IMR-90 (cell line): ENCODE measurements at regions not wholly inside any gene's neighbourhood (a gene's known extent, or its start where the extent isn't known, plus 50 kb on each side); places are given as distances from the start of the nearest gene placed in this dataset.

ENCODE experiments used
- ATAC-seq: fragments of 200-7000 bp; cut with Tn5 transposase; 2 replicates; pipeline ENCODE4 v1.9.1; 2020; ENCODE audit warnings: low read depth, mild to moderate bottlenecking, moderate library complexity
- BruUV-seq: library from RNA; stranded (reverse); fragments of 400-500 nt; replicated peaks from 2 replicates; lab custom pipeline; 2021; lab: Mats Ljungman, UMichigan
- CTCF ChIA-PET: fragments of 300-600 bp; formaldehyde crosslinking; extraction: SDS; loops from one replicate; lab custom pipeline; 2021; ENCODE audit warnings: antibody characterized with exemption; lab: Yijun Ruan, JAX
- POLR2A ChIA-PET: fragments of 300-600 bp; sonication (Branson Sonifier 250); formaldehyde crosslinking; loops from one replicate; lab custom pipeline; 2022; ENCODE audit warnings: antibody characterized with exemption; ENCODE audit not compliant: unreplicated experiment; lab: Charles Lee
- DNase-seq: peaks from one replicate; pipeline ENCODE4 v3.0.0; 2013
- H2AFZ ChIP-seq: replicated peaks from 2 replicates; pipeline ENCODE3; 2013; ENCODE audit warnings: low read length, mild to moderate bottlenecking; ENCODE audit not compliant: poor library complexity
- H2AK5ac ChIP-seq: 2 replicates; pipeline ENCODE4 v1.6.1; 2013; ENCODE audit warnings: low read depth, low read length, inconsistent platforms
- H2AK9ac ChIP-seq: replicated peaks from 2 replicates; pipeline ENCODE3; 2013; ENCODE audit warnings: mild to moderate bottlenecking, low read depth, low read length, moderate library complexity; ENCODE audit not compliant: poor library complexity
- H2BK120ac ChIP-seq: 2 replicates; pipeline ENCODE4 v1.6.1; 2013; ENCODE audit warnings: low read depth, low read length, inconsistent platforms
- H2BK15ac ChIP-seq: 3 replicates; pipeline ENCODE4 v1.6.1; 2013; ENCODE audit warnings: low read depth, low read length, inconsistent platforms
- H2BK20ac ChIP-seq: 2 replicates; pipeline ENCODE4 v1.6.1; 2013; ENCODE audit warnings: low read depth, mild to moderate bottlenecking, inconsistent platforms, low read length, moderate library complexity
- H2BK5ac ChIP-seq: 2 replicates; pipeline ENCODE4 v1.6.1; 2013; ENCODE audit warnings: mild to moderate bottlenecking, low read depth, low read length, inconsistent platforms; ENCODE audit not compliant: poor library complexity, severe bottlenecking
- H3K14ac ChIP-seq: replicated peaks from 2 replicates; pipeline ENCODE4 v1.6.1; 2013; ENCODE audit warnings: low read depth, low read length, inconsistent platforms
- H3K18ac ChIP-seq: 2 replicates; pipeline ENCODE4 v1.6.1; 2013; ENCODE audit warnings: low read depth, low read length, control low read depth
- H3K23ac ChIP-seq: 2 replicates; pipeline ENCODE4 v1.6.1; 2013; ENCODE audit warnings: low read depth, low read length, inconsistent platforms
- H3K27ac ChIP-seq: 2 replicates; pipeline ENCODE4 v1.5.1; 2013; ENCODE audit warnings: mild to moderate bottlenecking, control low read depth, low read length; ENCODE audit not compliant: insufficient read depth
- H3K27me3 ChIP-seq: 2 replicates; pipeline ENCODE4 v1.6.1; 2013; ENCODE audit warnings: low read length; ENCODE audit not compliant: control insufficient read depth, insufficient read depth
- H3K36me3 ChIP-seq: 2 replicates; pipeline ENCODE4 v1.6.1; 2013; ENCODE audit warnings: low read length, mixed read lengths; ENCODE audit not compliant: control insufficient read depth, insufficient read depth
- H3K4ac ChIP-seq: 2 replicates; pipeline ENCODE4 v1.6.1; 2013; ENCODE audit warnings: low read depth, low read length, inconsistent platforms
- H3K4me1 ChIP-seq: 2 replicates; pipeline ENCODE4 v1.6.1; 2013; ENCODE audit warnings: low read length, mixed read lengths; ENCODE audit not compliant: control insufficient read depth, insufficient read depth
- H3K4me2 ChIP-seq: 2 replicates; pipeline ENCODE4 v1.6.1; 2013; ENCODE audit warnings: low read depth, mild to moderate bottlenecking, control low read depth, low read length, moderate library complexity
- H3K4me3 ChIP-seq: 2 replicates; pipeline ENCODE4 v1.5.1; 2013; ENCODE audit warnings: low read depth, mild to moderate bottlenecking, control low read depth, low read length, moderate library complexity; ENCODE audit not compliant: insufficient read depth
- H3K56ac ChIP-seq: 2 replicates; pipeline ENCODE4 v1.6.1; 2013; ENCODE audit warnings: low read length, inconsistent platforms; ENCODE audit not compliant: insufficient read depth; ENCODE audit errors: extremely low read depth
- H3K79me1 ChIP-seq, 2 experiments: 2 replicates each; pipeline ENCODE4 v1.6.1; 2013; ENCODE audit warnings: low read length in 2 of 2, inconsistent platforms in 1 of 2, low read depth in 1 of 2
- H3K9ac ChIP-seq: 2 replicates; pipeline ENCODE4 v1.6.1; 2013; ENCODE audit warnings: low read depth, low read length, control low read depth
- H3K9me1 ChIP-seq: 2 replicates; pipeline ENCODE4 v1.6.1; 2013; ENCODE audit warnings: low read length, inconsistent platforms; ENCODE audit not compliant: insufficient read depth
- H3K9me3 ChIP-seq: 2 replicates; pipeline ENCODE4 v1.6.1; 2013; ENCODE audit warnings: low read length; ENCODE audit not compliant: control insufficient read depth, insufficient read depth
- H4K20me1 ChIP-seq: 2 replicates; pipeline ENCODE4 v1.6.1; 2013; ENCODE audit warnings: low read length, inconsistent platforms; ENCODE audit not compliant: insufficient read depth
- H4K5ac ChIP-seq: 2 replicates; pipeline ENCODE4 v1.6.1; 2013; ENCODE audit warnings: mild to moderate bottlenecking, low read depth, low read length, control low read depth
- H4K8ac ChIP-seq, 2 experiments: 2 replicates each; pipeline ENCODE4 v1.6.1; 2013; ENCODE audit warnings: low read depth in 2 of 2, low read length in 2 of 2, control low read depth in 1 of 2, inconsistent platforms in 1 of 2
- H4K91ac ChIP-seq: 2 replicates; pipeline ENCODE4 v1.6.1; 2013; ENCODE audit warnings: low read depth, low read length, inconsistent platforms; ENCODE audit not compliant: insufficient read depth
- BHLHE40 ChIP-seq: fragments of 150-350 bp; IDR thresholded peaks from 2 replicates; pipeline ENCODE4 v1.6.1; 2016; ENCODE audit warnings: mild to moderate bottlenecking, low read depth, low read length
- CEBPB ChIP-seq: IDR thresholded peaks from 2 replicates; pipeline ENCODE4 v1.6.1; 2012; ENCODE audit warnings: low read depth, low read length, improper control_type of control experiment
- CHD1 ChIP-seq: IDR thresholded peaks from 2 replicates; pipeline ENCODE4 v1.6.1; 2012; ENCODE audit warnings: low read depth, low read length, improper control_type of control experiment
- FOS ChIP-seq: fragments of 150-350 bp; IDR thresholded peaks from 2 replicates; pipeline ENCODE4 v1.6.1; 2016; ENCODE audit warnings: low read depth, low read length
- MAFK ChIP-seq: IDR thresholded peaks from 2 replicates; pipeline ENCODE4 v1.6.1; 2012; ENCODE audit warnings: low read depth, low read length, improper control_type of control experiment
- MAZ ChIP-seq: IDR thresholded peaks from 2 replicates; pipeline ENCODE4 v1.6.1; 2012; ENCODE audit warnings: low read depth, mild to moderate bottlenecking, low read length, improper control_type of control experiment, moderate library complexity, borderline replicate concordance
- MXI1 ChIP-seq: IDR thresholded peaks from 2 replicates; pipeline ENCODE4 v1.6.1; 2012; ENCODE audit warnings: low read depth, mild to moderate bottlenecking, low read length, moderate library complexity, borderline replicate concordance
- NFE2L2 ChIP-seq: fragments of 150-350 bp; IDR thresholded peaks from 2 replicates; pipeline ENCODE4 v1.6.1; 2016; ENCODE audit warnings: low read depth, mild to moderate bottlenecking, low read length
- POLR2A ChIP-seq: IDR thresholded peaks from 2 replicates; pipeline ENCODE4 v1.6.1; 2012; ENCODE audit warnings: mild to moderate bottlenecking, low read depth, low read length
- RAD21 ChIP-seq: IDR thresholded peaks from 2 replicates; pipeline ENCODE4 v1.6.1; 2012; ENCODE audit warnings: low read length, improper control_type of control experiment
- RCOR1 ChIP-seq: IDR thresholded peaks from 2 replicates; pipeline ENCODE4 v1.6.1; 2012; ENCODE audit warnings: mild to moderate bottlenecking, low read length, improper control_type of control experiment; ENCODE audit not compliant: insufficient replicate concordance
- RFX5 ChIP-seq: IDR thresholded peaks from 2 replicates; pipeline ENCODE4 v1.8.0; 2012; ENCODE audit warnings: low read depth, mild to moderate bottlenecking, low read length, moderate library complexity
- SMC3 ChIP-seq: fragments of 150-350 bp; IDR thresholded peaks from 2 replicates; pipeline ENCODE4 v1.6.1; 2016; ENCODE audit warnings: low read depth, mild to moderate bottlenecking, antibody characterized with exemption, low read length, moderate library complexity
- dilution Hi-C: fragments of 300-500 bp; cut with HindIII; formaldehyde crosslinking; loops from one replicate; pipeline ENCODE4 v1.14.3; 2018; ENCODE audit warnings: low sequenced_read_pairs; ENCODE audit not compliant: unreplicated experiment
- in situ Hi-C: fragments of 300-500 bp; cut with MboI; formaldehyde crosslinking; loops from 3 replicates; pipeline ENCODE4 v1.14.3; 2019; ENCODE audit warnings: low sequenced_read_pairs, inconsistent platforms, mixed read lengths
- intact Hi-C: fragments of 100-400 bp; cut with micrococcal nuclease; formaldehyde crosslinking; loops from 2 replicates; pipeline ENCODE4 v1.10.0; 2022
- TF ChIP-seq, protein P1 (sequence below): fragments of 150-350 bp; IDR thresholded peaks from 2 replicates; pipeline ENCODE4 v1.6.1; 2016; ENCODE audit warnings: low read depth, mild to moderate bottlenecking, low read length, moderate library complexity, borderline replicate concordance
- TF ChIP-seq, protein P2 (sequence below): fragments of 150-350 bp; IDR thresholded peaks from 2 replicates; pipeline ENCODE4 v1.6.1; 2017; ENCODE audit warnings: mild to moderate bottlenecking, antibody characterized with exemption, low read length, low read depth
- TF ChIP-seq, protein P3 (sequence below): conservative IDR thresholded peaks from 2 replicates; pipeline ENCODE4 v1.5.1; 2012; ENCODE audit warnings: mild to moderate bottlenecking, low read depth, low read length, improper control_type of control experiment

DNA sequence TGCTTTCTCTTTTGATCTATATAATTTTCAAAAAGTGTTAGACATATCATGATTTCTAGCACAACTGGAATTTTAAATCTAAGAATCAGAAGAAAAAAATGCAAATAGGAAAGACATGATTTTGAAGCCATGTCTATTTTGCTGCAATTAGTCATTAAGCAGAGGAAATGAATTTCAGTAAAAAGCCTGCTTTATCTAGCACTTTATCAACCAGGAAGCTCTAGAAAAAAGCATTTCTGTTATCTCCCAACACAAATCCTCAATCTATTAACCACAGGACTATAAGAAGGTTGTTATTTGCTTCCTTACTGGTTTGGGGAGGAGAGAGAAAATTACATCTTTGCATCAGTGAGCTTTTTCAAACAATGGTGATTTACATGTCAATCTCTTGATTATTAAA lies 716.7 kb downstream of the DIAPH3 start:
- no peak for ATAC-seq
- CTCF ChIA-PET, result no interaction called here
- BruUV-seq, result no TSS peak
- Histone ChIP-seq H4K20me1 (no peaks in the 10 kb centered on the region), H3K9ac (no peak overlapping the region), H3K9me1 (no peaks in the 10 kb centered on the region), H3K4me2 (no peak overlapping the region), H3K18ac (0 out of 2 replicates have a peak overlapping the region, but pooled peaks have one; percentile 58), H2BK5ac (peak overlapping the region; percentile 88), H3K79me1 (no peaks in the 10 kb centered on the region), H3K14ac (no peak overlapping the region), H3K27me3 (no peaks in the 10 kb centered on the region), H2AK5ac (no peak overlapping the region), H3K56ac (no peak overlapping the region), H3K4ac (no peak overlapping the region), H4K91ac (no peak overlapping the region), H3K4me3 (no peak overlapping the region), H2AFZ (no peak overlapping the region), H4K5ac (no peak overlapping the region), H3K4me1 (peaks cover 3% of the 10 kb centered on the region; the same call in 1 of the 2 replicates), H3K27ac (no peak overlapping the region), H4K8ac (peak overlapping the region in 1 of 2 experiments; percentile 21; a peak in 1 of 4 replicates), H2BK15ac (no peak overlapping the region), H3K9me3 (no peaks in the 10 kb centered on the region), H2BK20ac (no peak overlapping the region), H2AK9ac (no peak overlapping the region), H3K36me3 (no peaks in the 10 kb centered on the region), H3K23ac (no peak overlapping the region), H2BK120ac (no peak overlapping the region)
- POLR2A ChIA-PET, result interaction anchor here (0.5 kb wide), 1 partner anchor 12 kb away, joined by 3 read pairs; no protein-coding TSS in a partner anchor
- intact Hi-C loops (no loop called here), in situ Hi-C loops (loop anchor here (10.0 kb wide), 1 partner anchor 58 kb away; no protein-coding TSS in a partner anchor), dilution Hi-C loops (no loop called here)
- DNase-seq, result no peak
- TF ChIP-seq MAZ, result no peak
- TF ChIP-seq MXI1, result no peak
- no peak for TF ChIP-seq RFX5
- no peak for TF ChIP-seq BHLHE40
- no peak for TF ChIP-seq FOS
- TF ChIP-seq, protein P1, sequence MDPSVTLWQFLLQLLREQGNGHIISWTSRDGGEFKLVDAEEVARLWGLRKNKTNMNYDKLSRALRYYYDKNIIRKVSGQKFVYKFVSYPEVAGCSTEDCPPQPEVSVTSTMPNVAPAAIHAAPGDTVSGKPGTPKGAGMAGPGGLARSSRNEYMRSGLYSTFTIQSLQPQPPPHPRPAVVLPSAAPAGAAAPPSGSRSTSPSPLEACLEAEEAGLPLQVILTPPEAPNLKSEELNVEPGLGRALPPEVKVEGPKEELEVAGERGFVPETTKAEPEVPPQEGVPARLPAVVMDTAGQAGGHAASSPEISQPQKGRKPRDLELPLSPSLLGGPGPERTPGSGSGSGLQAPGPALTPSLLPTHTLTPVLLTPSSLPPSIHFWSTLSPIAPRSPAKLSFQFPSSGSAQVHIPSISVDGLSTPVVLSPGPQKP, result no peak
- TF ChIP-seq MAFK, result no peak
- TF ChIP-seq SMC3, result no peak
- TF ChIP-seq, protein P2, sequence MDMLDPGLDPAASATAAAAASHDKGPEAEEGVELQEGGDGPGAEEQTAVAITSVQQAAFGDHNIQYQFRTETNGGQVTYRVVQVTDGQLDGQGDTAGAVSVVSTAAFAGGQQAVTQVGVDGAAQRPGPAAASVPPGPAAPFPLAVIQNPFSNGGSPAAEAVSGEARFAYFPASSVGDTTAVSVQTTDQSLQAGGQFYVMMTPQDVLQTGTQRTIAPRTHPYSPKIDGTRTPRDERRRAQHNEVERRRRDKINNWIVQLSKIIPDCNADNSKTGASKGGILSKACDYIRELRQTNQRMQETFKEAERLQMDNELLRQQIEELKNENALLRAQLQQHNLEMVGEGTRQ, result no peak
- no peak for TF ChIP-seq POLR2A
- TF ChIP-seq RCOR1, result no peak
- TF ChIP-seq CHD1, result no peak
- TF ChIP-seq RAD21, result no peak
- no peak for TF ChIP-seq NFE2L2
- TF ChIP-seq, protein P3, sequence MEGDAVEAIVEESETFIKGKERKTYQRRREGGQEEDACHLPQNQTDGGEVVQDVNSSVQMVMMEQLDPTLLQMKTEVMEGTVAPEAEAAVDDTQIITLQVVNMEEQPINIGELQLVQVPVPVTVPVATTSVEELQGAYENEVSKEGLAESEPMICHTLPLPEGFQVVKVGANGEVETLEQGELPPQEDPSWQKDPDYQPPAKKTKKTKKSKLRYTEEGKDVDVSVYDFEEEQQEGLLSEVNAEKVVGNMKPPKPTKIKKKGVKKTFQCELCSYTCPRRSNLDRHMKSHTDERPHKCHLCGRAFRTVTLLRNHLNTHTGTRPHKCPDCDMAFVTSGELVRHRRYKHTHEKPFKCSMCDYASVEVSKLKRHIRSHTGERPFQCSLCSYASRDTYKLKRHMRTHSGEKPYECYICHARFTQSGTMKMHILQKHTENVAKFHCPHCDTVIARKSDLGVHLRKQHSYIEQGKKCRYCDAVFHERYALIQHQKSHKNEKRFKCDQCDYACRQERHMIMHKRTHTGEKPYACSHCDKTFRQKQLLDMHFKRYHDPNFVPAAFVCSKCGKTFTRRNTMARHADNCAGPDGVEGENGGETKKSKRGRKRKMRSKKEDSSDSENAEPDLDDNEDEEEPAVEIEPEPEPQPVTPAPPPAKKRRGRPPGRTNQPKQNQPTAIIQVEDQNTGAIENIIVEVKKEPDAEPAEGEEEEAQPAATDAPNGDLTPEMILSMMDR, result no peak
- no peak for TF ChIP-seq CEBPB
